ENCODE measurements at regions not wholly inside any gene's neighbourhood (a gene's known extent, or its start where the extent isn't known, plus 50 kb on each side); places are given as distances from the start of the nearest gene placed in this dataset.
"Not testable (repeated sequence)": the region's sequence is repeated elsewhere in the genome, so short reads cannot be mapped to it uniquely, and the experiment has no call there.

GRCh38 chr9:129544761-129545160, 76.1 kb downstream of the C9orf50 start:
- no peak for DNase-seq

DNA sequence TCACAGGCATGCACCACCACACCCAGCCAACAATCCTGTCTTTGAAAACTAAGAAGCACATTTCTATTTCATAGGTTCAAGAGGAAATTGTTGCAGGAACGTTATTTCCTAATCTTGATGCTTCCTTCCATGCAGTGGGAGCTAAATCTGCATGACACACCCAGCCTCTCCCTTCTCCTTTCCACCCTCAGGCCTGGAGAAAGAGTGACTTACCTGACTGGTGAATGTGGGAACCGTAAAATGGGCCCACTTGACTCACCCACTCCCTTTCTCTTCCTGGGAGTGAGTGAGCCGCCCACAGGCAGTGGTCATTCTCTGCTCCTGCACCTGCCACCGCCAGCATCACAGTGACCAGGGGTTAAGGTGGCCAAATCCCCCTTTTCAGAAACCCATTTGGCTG, 78.2 kb downstream of the C9orf50 start:
- no peak for DNase-seq

DNA sequence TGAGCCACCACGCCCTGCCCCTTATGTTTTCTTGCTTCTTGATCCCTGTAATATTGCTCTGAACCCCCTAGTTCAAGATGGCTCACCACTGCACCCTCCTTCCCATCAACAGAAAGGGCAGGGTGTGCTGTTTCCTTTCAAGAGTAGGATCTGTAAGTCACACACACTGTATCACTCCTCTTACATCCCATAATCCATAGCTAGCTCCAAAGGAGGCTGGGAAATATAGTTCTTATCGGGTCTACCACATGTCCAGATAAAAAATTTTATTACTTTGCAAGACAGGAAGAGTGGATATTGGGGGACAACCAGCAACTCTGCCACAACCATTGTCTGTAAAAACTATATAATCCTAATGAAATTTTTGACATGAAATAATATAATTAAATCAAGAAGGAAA, 79.6 kb downstream of the C9orf50 start:
- no peak for DNase-seq

GRCh38 chr9:129539446-129539845, 81.5 kb downstream of the C9orf50 start:
- DNase-seq, result no peak

- DNase-seq, result not testable (repeated sequence)
Measured at GRCh38 chr9:129531860-129532402, 89.0 kb downstream of the C9orf50 start.

DNA sequence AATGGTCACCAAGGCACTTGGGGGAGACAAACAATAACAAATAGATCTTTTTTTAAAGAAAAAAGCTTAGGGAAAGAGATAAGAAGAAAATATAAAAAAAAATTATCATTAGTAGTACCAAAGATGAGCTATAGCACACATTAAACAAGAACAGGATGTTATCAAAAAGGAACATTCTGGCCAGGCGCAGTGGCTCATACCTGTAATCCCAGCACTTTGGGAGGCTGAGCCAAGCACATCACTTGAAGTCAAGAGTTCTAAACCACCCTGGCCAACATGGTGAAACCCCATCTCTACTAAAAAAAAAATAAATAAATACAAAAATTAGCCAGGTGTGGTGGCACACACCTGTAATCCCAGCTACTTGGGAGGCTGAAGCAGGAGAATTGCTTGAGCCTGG, 92.9 kb downstream of the C9orf50 start:
- not testable (repeated sequence) for DNase-seq

DNA sequence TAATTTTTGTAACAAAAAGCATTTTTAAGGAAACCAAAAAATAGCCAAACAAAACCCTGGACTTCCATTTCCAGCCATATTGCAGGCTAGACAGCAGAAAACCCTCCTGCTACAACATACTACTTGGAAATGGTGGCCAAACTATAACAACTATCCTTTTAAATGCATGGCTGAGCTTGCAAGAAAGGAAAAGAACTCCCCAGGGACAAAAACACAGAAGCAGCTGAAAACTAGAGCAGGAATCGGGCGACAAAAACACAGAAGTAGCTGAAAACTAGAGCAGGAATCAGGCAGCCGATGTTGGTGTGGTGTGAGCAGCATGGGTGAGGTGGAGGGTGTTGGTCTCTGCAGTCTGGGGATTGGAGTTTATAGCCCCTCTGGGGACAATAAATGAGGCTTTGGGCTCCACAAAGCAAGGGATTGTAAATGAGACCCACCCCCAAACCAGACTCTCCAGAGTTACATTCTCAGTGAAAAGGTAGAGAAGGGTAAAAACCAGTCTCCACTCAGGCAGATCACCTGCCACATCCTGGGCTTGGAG, 95.2 kb downstream of the C9orf50 start:
- DNase-seq, result no peak

- DNase-seq, result no peak
Measured at GRCh38 chr9:129524582-129525270, 96.2 kb downstream of the C9orf50 start.

DNA sequence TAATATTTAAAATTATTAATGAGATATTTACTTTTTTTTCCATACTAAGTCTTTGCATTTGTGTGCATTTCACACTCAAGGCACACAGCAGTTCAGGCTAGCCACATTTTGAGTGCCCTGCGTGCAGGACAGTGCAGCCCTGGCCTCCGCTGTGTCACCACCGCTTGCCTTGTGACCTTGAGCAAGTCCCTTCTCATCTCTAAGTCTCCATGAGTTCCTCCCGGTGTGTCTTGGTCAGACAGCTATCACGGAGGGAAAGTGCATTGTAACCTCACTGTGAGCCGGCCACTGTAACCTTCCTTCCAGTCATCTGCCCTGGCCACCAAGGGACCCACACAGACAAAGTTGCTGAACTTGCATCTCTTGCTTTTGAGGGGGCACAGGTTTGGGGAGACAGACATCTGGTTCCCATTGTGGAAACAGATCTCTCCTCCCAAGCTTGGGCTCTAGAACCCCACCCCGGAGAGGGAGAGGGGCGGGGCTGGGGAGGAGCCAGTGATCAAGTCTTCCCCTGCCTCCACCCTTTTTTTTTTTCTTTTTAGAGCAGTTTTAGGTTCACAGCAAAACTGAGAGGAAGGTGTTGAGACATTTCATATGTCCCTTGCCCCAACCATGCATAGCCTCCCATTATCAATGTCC, 96.8 kb downstream of the C9orf50 start:
- DNase-seq, result no peak

DNA sequence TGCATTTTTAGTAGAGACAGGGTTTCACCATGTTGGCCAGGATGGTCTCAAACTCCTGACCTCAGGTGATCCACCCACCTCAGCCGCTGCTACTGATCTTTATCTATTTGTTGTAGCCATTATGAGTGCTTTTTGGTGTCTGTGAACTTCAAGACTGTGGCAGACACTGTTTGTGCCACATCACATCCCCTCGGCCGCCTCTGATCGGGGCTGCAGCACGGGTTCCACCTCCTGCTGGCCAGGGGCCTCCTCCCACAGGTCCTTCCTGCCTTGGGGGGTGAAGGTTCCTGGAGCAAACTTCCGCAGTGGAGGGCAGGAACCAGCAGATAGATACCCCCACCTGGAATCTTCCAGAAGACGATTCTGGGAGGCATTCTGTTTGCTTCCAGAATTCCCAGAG, 98.5 kb downstream of the C9orf50 start:
- no peak for DNase-seq

GRCh38 chr9:129520082-129520481, 100.8 kb downstream of the C9orf50 start:
- no peak for DNase-seq

DNA sequence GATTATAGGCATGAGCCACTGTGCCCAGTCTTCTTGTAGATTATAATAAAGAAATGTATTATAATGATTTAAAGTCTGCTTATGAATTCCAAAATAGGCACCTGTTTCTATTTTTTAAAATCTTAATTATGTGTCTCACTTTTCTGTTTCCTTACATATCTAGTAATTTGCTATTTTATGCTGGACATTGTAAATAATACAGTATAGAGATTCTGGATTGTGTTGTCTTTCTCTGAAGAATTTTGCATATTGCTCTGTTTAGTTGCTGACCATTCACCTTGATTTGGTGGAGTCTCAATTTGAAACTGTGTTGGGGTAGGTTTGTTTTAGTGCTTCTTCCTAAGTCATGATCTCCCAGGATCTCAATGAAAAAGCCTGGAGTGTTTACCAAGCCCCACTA, 102.8 kb downstream of the C9orf50 start:
- DNase-seq, result no peak

- no peak for DNase-seq
Measured at GRCh38 chr9:129517006-129517405, 103.9 kb downstream of the C9orf50 start.

- DNase-seq, result no peak
Measured at GRCh38 chr9:129514891-129515290, 106.0 kb downstream of the C9orf50 start.

DNA sequence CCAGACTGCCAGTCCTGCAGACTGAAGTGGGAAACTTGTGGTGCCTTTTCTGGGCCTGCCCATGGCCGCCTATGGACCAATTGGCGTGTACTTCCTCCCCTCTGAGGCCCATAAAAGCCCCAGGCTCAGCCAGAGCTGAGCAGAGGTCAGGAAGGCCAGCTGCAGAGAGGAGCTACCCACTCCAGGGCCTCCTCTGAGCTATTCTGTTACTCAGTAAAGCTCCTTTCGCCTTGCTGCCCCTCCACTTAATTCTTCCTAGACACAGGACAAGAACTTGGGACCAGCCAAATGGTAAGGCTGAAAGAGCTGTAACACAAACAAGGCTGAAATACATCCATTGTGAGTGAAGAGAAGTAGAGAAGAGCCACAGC, 106.4 kb downstream of the C9orf50 start:
- no peak for DNase-seq

DNA sequence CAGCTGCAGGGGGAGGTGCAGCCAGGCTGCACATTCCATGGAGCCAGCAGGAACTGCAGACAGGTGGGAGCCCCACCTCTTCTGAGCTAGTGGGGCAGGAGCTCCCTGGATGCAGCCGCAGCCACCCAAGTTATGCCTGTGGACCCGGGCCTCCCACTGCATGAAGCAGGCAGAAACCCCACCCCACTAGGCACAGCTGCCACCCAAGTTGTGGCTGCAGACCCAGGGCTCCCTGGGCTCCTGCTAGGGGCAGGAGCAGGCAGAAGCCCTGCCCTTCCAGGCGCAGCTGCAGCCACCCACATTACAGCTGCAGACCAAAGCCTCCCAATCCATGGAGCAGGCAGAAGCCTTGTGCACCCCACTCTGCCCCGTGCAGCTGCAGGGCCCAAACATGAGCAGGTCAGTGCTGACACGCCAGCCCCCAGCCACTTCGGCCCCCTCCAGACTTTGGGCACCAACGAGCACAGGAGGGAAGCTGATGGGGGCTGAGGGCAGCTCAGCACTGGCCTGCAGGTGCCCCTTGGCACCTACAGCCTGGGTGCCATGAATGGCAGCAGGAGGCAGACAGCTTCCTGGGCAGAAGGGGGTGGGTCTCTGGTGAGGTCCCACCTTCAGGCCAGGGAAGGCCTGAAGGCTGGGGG, 106.9 kb downstream of the C9orf50 start:
- no peak for DNase-seq

GRCh38 chr9:129513282-129513681, 107.6 kb downstream of the C9orf50 start:
- no peak for DNase-seq

DNA sequence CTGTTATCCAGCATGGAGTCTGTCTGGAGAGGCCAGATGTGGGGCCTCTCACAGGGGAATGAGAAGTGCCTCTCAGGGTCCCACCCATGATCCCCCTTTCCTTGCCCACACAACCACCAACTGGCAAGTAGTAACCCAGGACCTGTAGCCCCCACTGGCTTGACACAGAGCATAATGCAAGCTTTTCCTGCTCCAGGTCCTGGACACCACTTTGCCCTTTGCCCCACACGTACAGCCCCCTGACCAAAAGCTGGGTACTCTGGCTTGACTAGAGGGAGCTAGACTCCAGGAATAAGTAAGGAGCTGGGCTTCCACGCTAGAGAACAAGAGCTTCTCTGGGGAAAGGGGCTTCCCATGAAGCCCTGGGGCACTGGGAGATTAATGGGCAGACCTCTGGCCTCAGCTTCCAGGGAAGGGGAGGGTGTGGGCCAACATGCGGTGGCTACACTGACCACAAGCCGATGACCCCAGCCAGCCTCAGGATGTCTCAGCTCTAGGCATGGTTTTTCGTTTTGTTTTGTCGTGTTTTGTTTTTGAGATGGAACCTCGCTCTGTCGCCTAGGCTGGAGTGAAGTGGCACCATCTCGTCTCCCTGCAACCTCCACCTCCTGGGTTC, 109.5 kb downstream of the C9orf50 start:
- DNase-seq, result no peak

- no peak for DNase-seq
Measured at GRCh38 chr9:129509533-129509928, 111.4 kb downstream of the C9orf50 start.

- DNase-seq, result no peak
Measured at GRCh38 chr9:129507805-129508204, 113.1 kb downstream of the C9orf50 start.

DNA sequence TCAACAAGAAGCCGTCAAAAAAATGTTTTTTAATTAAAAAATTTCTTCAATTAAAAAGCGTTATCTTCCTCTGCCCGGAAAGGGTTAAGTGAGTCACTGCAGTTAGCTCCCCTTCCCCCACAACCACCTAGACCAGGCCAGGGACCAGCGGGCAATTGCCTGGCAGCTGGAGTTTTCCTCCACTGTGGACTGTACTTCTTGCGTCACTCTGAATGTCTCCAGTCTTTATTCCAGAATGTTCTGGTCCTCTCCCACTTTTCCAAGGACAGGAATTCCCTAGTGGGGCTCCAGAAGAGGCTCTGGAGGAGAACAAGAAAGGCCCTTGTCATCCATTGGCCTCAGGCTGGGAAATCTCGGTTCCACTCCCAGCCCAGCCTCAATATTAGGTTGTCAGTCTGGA, 114.0 kb downstream of the C9orf50 start:
- DNase-seq, result no peak

GRCh38 chr9:129506041-129506440, 114.9 kb downstream of the C9orf50 start:
- no peak for DNase-seq

GRCh38 chr9:129505270-129505902, 115.5 kb downstream of the C9orf50 start:
- no peak for DNase-seq

All from NCI-H2171 (cell line).